Trophoblast cell (in vitro differentiated cells and primary cell): ENCODE measurements at regions not wholly inside any gene's neighbourhood (a gene's known extent, or its start where the extent isn't known, plus 50 kb on each side); places are given as distances from the start of the nearest gene placed in this dataset.

Experiments
- DNase-seq, 2 donors: peaks; one replicate each; pipeline ENCODE4 v3.0.0-alpha.2; 2016
- H2AFZ ChIP-seq: 2 replicates; pipeline ENCODE4 v1.6.1; 2013; ENCODE audit warnings: low read length, moderate library complexity, mild to moderate bottlenecking; ENCODE audit not compliant: insufficient read depth, poor library complexity
- H2AK5ac ChIP-seq: 2 replicates; pipeline ENCODE4 v1.6.1; 2013; ENCODE audit warnings: mild to moderate bottlenecking, low read length
- H2BK120ac ChIP-seq: 2 replicates; pipeline ENCODE4 v1.6.1; 2013; ENCODE audit warnings: low read length, mild to moderate bottlenecking, moderate library complexity; ENCODE audit not compliant: insufficient read depth, poor library complexity
- H2BK12ac ChIP-seq: 2 replicates; pipeline ENCODE4 v1.6.1; 2013; ENCODE audit warnings: mild to moderate bottlenecking, low read length, moderate library complexity
- H2BK5ac ChIP-seq: 2 replicates; pipeline ENCODE4 v1.6.1; 2013; ENCODE audit warnings: low read length, low read depth, moderate library complexity, mild to moderate bottlenecking; ENCODE audit not compliant: poor library complexity
- H3K14ac ChIP-seq: 2 replicates; pipeline ENCODE4 v1.6.1; 2013; ENCODE audit warnings: mild to moderate bottlenecking, low read length
- H3K18ac ChIP-seq: 2 replicates; pipeline ENCODE4 v1.6.1; 2013; ENCODE audit warnings: mild to moderate bottlenecking, low read length
- H3K23ac ChIP-seq: 2 replicates; pipeline ENCODE4 v1.6.1; 2013; ENCODE audit warnings: low read length
- H3K27ac ChIP-seq: 2 replicates; pipeline ENCODE4 v1.5.1; 2013; ENCODE audit warnings: low read depth, mild to moderate bottlenecking, inconsistent platforms, low read length, moderate library complexity
- H3K27me3 ChIP-seq: 2 replicates; pipeline ENCODE4 v1.6.1; 2013; ENCODE audit warnings: inconsistent platforms, mild to moderate bottlenecking, low read length, moderate library complexity; ENCODE audit not compliant: insufficient read depth
- H3K36me3 ChIP-seq, 2 experiments: 1 replicate in 1 of 2; 2 replicates in 1 of 2; pipeline ENCODE4 v1.6.1; 2013; ENCODE audit warnings: low read length in 2 of 2, mild to moderate bottlenecking in 2 of 2, moderate library complexity in 1 of 2; ENCODE audit not compliant: insufficient read depth in 2 of 2, control insufficient read depth in 1 of 2
- H3K4ac ChIP-seq: 2 replicates; pipeline ENCODE4 v1.6.1; 2013; ENCODE audit warnings: low read depth, mild to moderate bottlenecking, low read length, moderate library complexity
- H3K4me1 ChIP-seq, 2 experiments: 1 replicate in 1 of 2; 2 replicates in 1 of 2; pipeline ENCODE4 v1.6.1; 2013; ENCODE audit warnings: low read length in 2 of 2, mild to moderate bottlenecking in 2 of 2, moderate library complexity in 1 of 2; ENCODE audit not compliant: insufficient read depth in 2 of 2, control insufficient read depth in 1 of 2
- H3K4me2 ChIP-seq: 2 replicates; pipeline ENCODE4 v1.6.1; 2013; ENCODE audit warnings: inconsistent platforms, mild to moderate bottlenecking, low read length, moderate library complexity
- H3K4me3 ChIP-seq: 2 replicates; pipeline ENCODE4 v1.5.1; 2013; ENCODE audit warnings: mild to moderate bottlenecking, low read depth, low read length, inconsistent platforms
- H3K79me1 ChIP-seq: one replicate; pipeline ENCODE4 v1.6.1; 2013; ENCODE audit warnings: low read length
- H3K79me2 ChIP-seq: 2 replicates; pipeline ENCODE4 v1.6.1; 2013; ENCODE audit warnings: low read length, mild to moderate bottlenecking; ENCODE audit not compliant: control insufficient read depth, insufficient read depth, poor library complexity
- H3K9ac ChIP-seq: 2 replicates; pipeline ENCODE4 v1.6.1; 2013; ENCODE audit warnings: mild to moderate bottlenecking, low read length
- H3K9me3 ChIP-seq: 2 replicates; pipeline ENCODE4 v1.6.1; 2013; ENCODE audit warnings: low read depth, mild to moderate bottlenecking, control low read depth, inconsistent platforms, low read length; ENCODE audit not compliant: insufficient read depth
- H4K12ac ChIP-seq: 2 replicates; pipeline ENCODE4 v1.6.1; 2013; ENCODE audit warnings: low read depth, mild to moderate bottlenecking, low read length, moderate library complexity
- H4K8ac ChIP-seq: 2 replicates; pipeline ENCODE4 v1.6.1; 2013; ENCODE audit warnings: low read depth, mild to moderate bottlenecking, low read length, moderate library complexity
- H4K91ac ChIP-seq: one replicate; pipeline ENCODE4 v1.6.1; 2013; ENCODE audit warnings: low read depth, mild to moderate bottlenecking, low read length, moderate library complexity
- WGBS: extraction: QIAGEN DNeasy Blood & Tissue Kit; methylation state at CpG from one replicate; pipeline ENCODE4 v1.1.7; 2013; ENCODE audit warnings: missing lambda C conversion rate; ENCODE audit not compliant: insufficient read length, insufficient coverage; ENCODE audit errors: extremely low coverage; 5-methylcytosine and 5-hydroxymethylcytosine counted together

DNA sequence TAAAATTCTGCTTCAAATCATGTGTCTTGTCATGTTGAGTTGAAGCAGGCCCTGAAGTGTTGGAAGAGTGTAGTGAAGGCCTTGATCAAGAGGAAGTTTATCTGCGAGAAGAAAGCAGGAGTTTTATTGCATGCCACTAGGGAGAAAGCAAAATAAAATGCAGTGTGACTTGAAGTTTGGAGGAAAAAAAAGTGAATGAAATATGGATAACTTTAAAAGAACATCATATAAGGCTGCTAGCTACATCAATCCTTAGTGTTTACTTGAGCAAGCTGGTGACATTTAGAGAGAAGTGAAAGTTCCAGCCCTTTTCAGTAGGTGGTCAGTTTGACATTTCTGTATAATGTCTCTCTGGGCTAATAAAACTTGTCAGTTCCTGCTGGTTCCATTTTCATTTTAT is 841.1 kb downstream of the TMTC2 start:
- Histone ChIP-seq H3K27me3 (no peaks in the 10 kb centered on the region), H3K9me3 (no peaks in the 10 kb centered on the region), H3K36me3 (no peaks in the 10 kb centered on the region), H3K9ac (no peak overlapping the region), H3K4me1 (no peaks in the 10 kb centered on the region), H2BK5ac (no peak overlapping the region), H4K91ac (no peak overlapping the region), H3K4me3 (no peak overlapping the region), H3K4me2 (no peak overlapping the region), H3K79me2 (no peaks in the 10 kb centered on the region), H2BK120ac (no peak overlapping the region), H4K8ac (no peak overlapping the region), H3K27ac (no peak overlapping the region), H4K12ac (no peak overlapping the region), H2AFZ (no peak overlapping the region), H3K23ac (no peak overlapping the region), H2AK5ac (no peak overlapping the region), H3K4ac (no peak overlapping the region), H2BK12ac (no peak overlapping the region), H3K79me1 (no peaks in the 10 kb centered on the region), H3K14ac (no peak overlapping the region), H3K18ac (no peak overlapping the region)
- no peak for DNase-seq
- no CpG with 5 or more reads among the region's 1 CpG for WGBS

DNA sequence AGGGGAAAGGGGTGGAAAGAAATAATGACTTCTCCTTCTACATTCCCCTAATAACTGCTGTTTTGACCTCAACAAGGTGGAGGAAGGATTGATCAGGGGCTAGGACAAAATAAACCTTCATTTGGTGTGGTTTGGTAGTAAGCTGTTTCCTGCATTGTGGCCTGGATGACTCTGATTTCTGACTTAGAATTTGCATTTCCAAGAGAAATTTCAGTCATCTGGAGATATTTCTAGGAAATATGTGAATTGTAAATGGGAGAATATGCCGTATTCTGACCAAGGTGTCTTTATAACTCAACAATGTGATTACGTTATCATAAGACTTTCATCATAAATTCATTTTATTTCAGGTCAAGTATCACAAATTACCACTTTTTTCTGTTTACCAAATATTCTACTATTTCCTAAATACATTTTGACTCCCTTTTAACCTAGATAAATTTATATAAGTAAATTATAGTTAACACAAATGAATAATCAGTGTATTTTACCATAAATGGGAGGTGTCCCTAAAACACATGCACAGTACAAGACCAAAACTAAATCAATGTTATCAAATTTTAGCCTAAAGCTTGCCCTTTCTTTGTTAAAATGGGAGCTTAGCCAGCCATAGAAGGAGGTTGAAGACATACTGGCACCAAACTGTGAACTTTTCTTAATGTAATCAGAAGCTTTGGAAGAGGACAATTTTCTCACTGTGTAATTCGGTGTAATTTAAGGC is 828.8 kb downstream of the TMTC2 start:
- Histone ChIP-seq H2AK5ac (no peak overlapping the region), H3K27me3 (no peaks in the 10 kb centered on the region), H3K14ac (no peak overlapping the region), H3K9ac (no peak overlapping the region), H4K8ac (no peak overlapping the region), H4K12ac (no peak overlapping the region), H3K4me1 (no peaks in the 10 kb centered on the region), H3K18ac (no peak overlapping the region), H2BK12ac (no peak overlapping the region), H3K4me2 (no peak overlapping the region), H3K4ac (no peak overlapping the region), H3K27ac (no peak overlapping the region), H3K4me3 (no peak overlapping the region), H2BK120ac (no peak overlapping the region), H2BK5ac (no peak overlapping the region), H3K36me3 (no peaks in the 10 kb centered on the region), H4K91ac (no peak overlapping the region), H3K79me1 (no peaks in the 10 kb centered on the region), H3K23ac (no peak overlapping the region), H3K9me3 (no peaks in the 10 kb centered on the region), H2AFZ (no peak overlapping the region), H3K79me2 (no peaks in the 10 kb centered on the region)
- no peak for DNase-seq
- no CpG with 5 or more reads among the region's 3 CpGs for WGBS

DNA sequence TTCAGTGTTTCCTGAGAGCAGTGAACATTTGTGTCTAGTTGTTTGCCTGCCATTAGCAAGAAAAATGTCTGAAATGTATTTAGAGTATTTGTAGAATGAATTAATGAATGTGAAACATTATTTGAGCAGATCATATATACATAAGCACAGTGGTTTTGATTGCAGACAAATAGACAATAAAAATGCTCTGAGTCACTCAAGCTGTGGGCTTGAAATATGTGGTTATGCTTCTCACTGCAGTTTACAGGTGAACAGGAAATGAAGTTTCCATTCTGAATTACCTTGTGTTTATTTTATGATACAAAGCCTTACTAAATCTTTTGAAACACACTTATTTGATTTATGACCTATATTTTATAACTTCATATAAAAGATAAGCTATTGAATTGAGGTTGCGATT is 827.7 kb downstream of the TMTC2 start:
- H3K4me1 ChIP-seq: no peaks in the 10 kb centered on the region
- no CpG with 5 or more reads among the region's 1 CpG for WGBS

DNA sequence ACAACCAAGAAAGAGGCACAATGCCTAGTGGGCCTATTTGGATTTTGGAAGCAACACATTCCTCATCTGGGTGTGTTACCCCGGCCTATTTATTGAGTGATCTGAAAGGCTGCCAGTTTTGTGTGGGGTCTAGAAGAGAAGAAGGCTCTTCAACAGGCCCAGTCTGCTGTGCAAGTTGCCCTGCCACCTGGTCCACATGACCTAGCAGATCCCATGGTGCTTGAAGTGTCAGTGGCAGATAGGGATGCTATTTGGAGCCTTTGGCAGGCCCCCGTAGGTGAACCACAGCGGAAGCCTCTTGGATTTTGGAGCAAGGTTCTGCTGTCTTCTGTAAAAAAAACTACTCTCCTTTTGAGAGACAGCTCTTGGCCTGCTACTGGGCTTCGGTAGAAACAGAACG is 820.1 kb downstream of the TMTC2 start:
- H3K4me2 ChIP-seq: no peak overlapping the region

More for the DNA sequence above, 827.7 kb downstream of the TMTC2 start:
- H3K4me2 ChIP-seq: no peak overlapping the region
- no peaks in the 10 kb centered on the region for H3K27me3 ChIP-seq
- H3K4ac ChIP-seq: no peak overlapping the region
- no peak overlapping the region for H4K12ac ChIP-seq
- peak in 1 of 2 donors; percentile 39 for DNase-seq
- H4K91ac ChIP-seq: no peak overlapping the region
- no peak overlapping the region for H4K8ac ChIP-seq
- H2AFZ ChIP-seq: no peak overlapping the region
- no peaks in the 10 kb centered on the region for H3K79me2 ChIP-seq
- H2BK12ac ChIP-seq: no peak overlapping the region
- no peak overlapping the region for H3K4me3 ChIP-seq
- no peak overlapping the region for H2BK120ac ChIP-seq
- H3K27ac ChIP-seq: no peak overlapping the region
- no peak overlapping the region for H3K9ac ChIP-seq
- no peaks in the 10 kb centered on the region for H3K9me3 ChIP-seq
- H2AK5ac ChIP-seq: no peak overlapping the region
- no peaks in the 10 kb centered on the region for H3K36me3 ChIP-seq
- H3K14ac ChIP-seq: no peak overlapping the region
- H3K23ac ChIP-seq: no peak overlapping the region
- no peaks in the 10 kb centered on the region for H3K79me1 ChIP-seq
- H2BK5ac ChIP-seq: no peak overlapping the region
- no peak overlapping the region for H3K18ac ChIP-seq

More for the DNA sequence above, 820.1 kb downstream of the TMTC2 start:
- no peak overlapping the region for H2BK5ac ChIP-seq
- H3K4me3 ChIP-seq: no peak overlapping the region
- no CpG with 5 or more reads among the region's 5 CpGs for WGBS
- no peaks in the 10 kb centered on the region for H3K79me2 ChIP-seq
- H3K4me1 ChIP-seq: no peaks in the 10 kb centered on the region
- H4K8ac ChIP-seq: no peak overlapping the region
- H3K9me3 ChIP-seq: no peaks in the 10 kb centered on the region
- DNase-seq: no peak
- H2AK5ac ChIP-seq: no peak overlapping the region
- H3K36me3 ChIP-seq: no peaks in the 10 kb centered on the region
- H2AFZ ChIP-seq: no peak overlapping the region
- no peaks in the 10 kb centered on the region for H3K27me3 ChIP-seq
- no peak overlapping the region for H3K27ac ChIP-seq
- no peak overlapping the region for H3K23ac ChIP-seq
- no peak overlapping the region for H2BK120ac ChIP-seq
- H2BK12ac ChIP-seq: no peak overlapping the region
- no peak overlapping the region for H3K14ac ChIP-seq
- no peak overlapping the region for H4K91ac ChIP-seq
- H3K18ac ChIP-seq: no peak overlapping the region
- no peak overlapping the region for H4K12ac ChIP-seq
- no peaks in the 10 kb centered on the region for H3K79me1 ChIP-seq
- no peak overlapping the region for H3K4ac ChIP-seq
- no peak overlapping the region for H3K9ac ChIP-seq
